Esophagus squamous epithelium (tissue), 4 donors: ENCODE measurements at regions not wholly inside any gene's neighbourhood (a gene's known extent, or its start where the extent isn't known, plus 50 kb on each side); places are given as distances from the start of the nearest gene placed in this dataset.

Experiments used
- CTCF ChIP-seq, 6 experiments: fragments of 450-650 bp in 4 of 6; fragments of 200-600 bp in 2 of 6; sonication (generic) in 2 of 6; IDR thresholded peaks; one replicate each; pipeline ENCODE4 v1.5.1; 2016 to 2019; ENCODE audit warnings: antibody characterized with exemption in 6 of 6, mild to moderate bottlenecking in 4 of 6, moderate library complexity in 4 of 6
- POLR2A ChIP-seq, 4 donors: fragments of 450-650 bp; IDR thresholded peaks; one replicate each; pipeline ENCODE4 v1.6.1; 2017; ENCODE audit warnings: antibody characterized with exemption in 4 of 4, mild to moderate bottlenecking in 4 of 4, moderate library complexity in 3 of 4

GRCh38 chr1:30534551-30534940 is 188.8 kb downstream of the MATN1 start:
- TF ChIP-seq POLR2A (IDR thresholded peaks at IDR 0.05) (no peak), CTCF (IDR thresholded peaks at IDR 0.05) (no peak)
